ENCODE measurements at regions not wholly inside any gene's neighbourhood (a gene's known extent, or its start where the extent isn't known, plus 50 kb on each side); places are given as distances from the start of the nearest gene placed in this dataset.

DNA sequence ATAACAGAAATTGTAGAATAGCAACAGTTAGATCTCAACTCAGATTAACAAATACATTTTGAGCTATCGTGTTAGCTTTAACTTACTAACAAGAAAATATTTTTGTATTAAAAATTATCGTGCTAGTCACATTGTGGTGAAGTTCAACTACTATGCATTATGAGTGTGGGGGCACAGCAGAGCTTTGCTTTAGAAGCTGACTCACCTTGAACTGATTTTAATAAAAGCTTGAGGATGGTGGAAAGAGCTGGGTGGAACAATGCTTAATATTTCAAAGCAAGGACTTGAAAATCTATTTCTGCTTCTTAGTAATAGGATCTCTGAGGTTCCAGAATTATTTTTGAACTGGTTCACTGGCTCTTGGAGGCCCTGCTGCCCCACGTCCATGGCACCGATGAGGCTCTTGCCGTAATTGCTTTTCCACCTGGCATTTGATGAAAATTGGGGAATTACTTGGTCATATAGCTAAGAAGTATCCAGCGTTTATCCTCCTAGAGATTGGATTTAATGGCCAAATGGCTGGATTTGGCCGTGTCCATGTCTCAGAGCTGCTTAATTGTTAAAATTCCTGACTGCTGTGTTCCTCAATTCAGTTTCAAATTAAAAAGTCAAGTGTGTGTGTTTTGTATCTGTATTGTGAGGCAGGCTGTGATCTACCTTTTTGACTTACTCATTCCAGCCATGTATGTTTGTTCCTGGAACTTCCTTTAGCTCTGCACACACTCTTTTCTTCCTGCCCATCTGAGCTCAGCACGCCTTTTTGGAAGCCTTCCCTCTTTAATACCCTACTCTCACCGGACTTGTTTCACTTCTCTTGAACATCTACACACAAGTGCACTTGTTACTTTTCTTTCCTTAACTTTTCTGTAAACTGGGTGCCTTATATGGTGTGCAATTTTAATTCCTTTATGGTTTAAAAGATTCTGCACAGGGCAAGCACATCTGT lies 66.6 kb upstream of the LIMCH1 start:
- Histone ChIP-seq H3K27ac (no peak overlapping the region), H4K20me1 (ENCODE audit: insufficient read depth) (no peaks in the 10 kb centered on the region), H3K4me1 (ENCODE audit: insufficient read depth) (no peaks in the 10 kb centered on the region), H3K27me3 (replicated peaks; ENCODE audit: insufficient read depth) (no peaks in the 10 kb centered on the region; the same call in 1 of the 2 replicates), H3K9ac (no peak overlapping the region), H3F3A (ENCODE audit: insufficient read depth) (no peaks in the 10 kb centered on the region), H3K36me3 (ENCODE audit: low read depth) (no peaks in the 10 kb centered on the region), H3K4me2 (ENCODE audit: unreplicated experiment) (no peak overlapping the region), H3K4me3 (no peak overlapping the region), H3K9me3 (ENCODE audit: low read depth) (no peaks in the 10 kb centered on the region), H3K9me2 (ENCODE audit: insufficient read depth) (no peaks in the 10 kb centered on the region), H2AFZ (no peak overlapping the region), H3K79me2 (ENCODE audit: insufficient read depth) (no peaks in the 10 kb centered on the region)
- in situ Hi-C loops (cut with MboI): no loop called here
- no peak for DNase-seq
- WGBS, 2 experiments (ENCODE audit: low coverage in 1 of 2, low lambda C conversion rate in 2 of 2, missing lambda C conversion rate in 2 of 2): 33 to 39% methylated on average over 9 of the region's 9 CpGs
- no peak for TF ChIP-seq EZH2phosphoT487 (IDR thresholded peaks at IDR 0.05; ENCODE audit: insufficient read depth, low read depth)
- TF ChIP-seq EZH2 (IDR thresholded peaks at IDR 0.05; ENCODE audit: insufficient read depth, poor library complexity, severe bottlenecking): no peak

DNA sequence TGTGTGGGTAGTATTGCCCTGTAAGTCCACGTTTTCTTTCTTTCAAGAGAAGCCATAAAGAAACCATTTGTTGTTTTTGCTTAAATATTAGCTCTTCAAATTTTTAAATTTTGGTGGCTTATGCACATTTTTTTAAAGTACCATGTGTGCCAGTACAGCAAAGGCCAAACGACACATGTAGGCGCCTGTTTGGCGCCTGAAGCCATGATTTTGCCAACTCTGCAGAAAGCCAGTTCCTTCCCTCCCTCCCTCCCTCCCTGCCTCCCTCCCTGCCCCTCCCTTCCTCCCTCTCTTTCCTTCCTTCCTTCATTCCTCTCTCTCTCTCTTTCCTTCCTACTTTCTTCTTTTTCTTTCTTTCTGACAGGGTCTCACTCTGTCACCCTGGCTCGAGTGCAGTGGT lies 65.9 kb upstream of the LIMCH1 start:
- no peaks in the 10 kb centered on the region for H3K4me1 ChIP-seq (ENCODE audit: insufficient read depth)
- H3F3A ChIP-seq (ENCODE audit: insufficient read depth): no peaks in the 10 kb centered on the region
- H3K9me2 ChIP-seq (ENCODE audit: insufficient read depth): no peaks in the 10 kb centered on the region
- H3K4me3 ChIP-seq: no peak overlapping the region
- no peaks in the 10 kb centered on the region for H3K36me3 ChIP-seq (ENCODE audit: low read depth)
- no peaks in the 10 kb centered on the region for H3K79me2 ChIP-seq (ENCODE audit: insufficient read depth)
- no peaks in the 10 kb centered on the region for H3K9me3 ChIP-seq (ENCODE audit: low read depth)
- no peak for DNase-seq
- no peaks in the 10 kb centered on the region; the same call in 1 of the 2 replicates for H3K27me3 ChIP-seq (replicated peaks; ENCODE audit: insufficient read depth)
- TF ChIP-seq EZH2phosphoT487 (IDR thresholded peaks at IDR 0.05; ENCODE audit: insufficient read depth, low read depth): no peak
- no peak for TF ChIP-seq EZH2 (IDR thresholded peaks at IDR 0.05; ENCODE audit: insufficient read depth, poor library complexity, severe bottlenecking)
- no peaks in the 10 kb centered on the region for H4K20me1 ChIP-seq (ENCODE audit: insufficient read depth)
- in situ Hi-C loops (cut with MboI): no loop called here
- no peak overlapping the region for H3K27ac ChIP-seq
- H3K9ac ChIP-seq: no peak overlapping the region
- no peak overlapping the region for H2AFZ ChIP-seq
- H3K4me2 ChIP-seq (ENCODE audit: unreplicated experiment): no peak overlapping the region
- WGBS, 2 experiments (ENCODE audit: low coverage in 1 of 2, low lambda C conversion rate in 2 of 2, missing lambda C conversion rate in 2 of 2): 14 to 24% methylated on average over 3 to 5 of the region's 5 CpGs

DNA sequence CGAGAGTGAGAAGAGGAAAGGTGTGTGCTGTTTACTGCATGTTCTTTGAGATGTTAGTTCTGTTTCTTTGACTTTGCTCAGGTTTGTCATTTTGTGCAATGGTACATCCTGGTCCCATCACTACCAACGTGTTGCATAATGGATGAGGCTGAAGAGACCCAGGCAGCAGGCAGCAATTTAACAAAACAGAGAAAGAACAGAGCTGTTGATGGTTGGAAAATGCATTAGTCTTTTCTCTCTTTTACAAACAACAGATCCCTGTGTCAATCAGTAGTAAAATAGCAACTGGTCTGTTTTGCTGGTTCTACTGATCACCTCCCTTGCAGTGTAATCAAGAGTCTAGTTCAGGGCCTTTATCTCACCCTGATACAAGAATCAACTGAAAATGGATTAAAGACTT lies 64.8 kb upstream of the LIMCH1 start:
- no peak overlapping the region for H3K4me3 ChIP-seq
- H3K27ac ChIP-seq: no peak overlapping the region
- H3K9me3 ChIP-seq (ENCODE audit: low read depth): no peaks in the 10 kb centered on the region
- H3K4me2 ChIP-seq (ENCODE audit: unreplicated experiment): no peak overlapping the region
- no peaks in the 10 kb centered on the region for H3F3A ChIP-seq (ENCODE audit: insufficient read depth)
- H2AFZ ChIP-seq: no peak overlapping the region
- H3K9ac ChIP-seq: no peak overlapping the region
- H3K4me1 ChIP-seq (ENCODE audit: insufficient read depth): no peaks in the 10 kb centered on the region
- in situ Hi-C loops (cut with MboI): no loop called here
- H3K27me3 ChIP-seq (replicated peaks; ENCODE audit: insufficient read depth): no peaks in the 10 kb centered on the region; the same call in 1 of the 2 replicates
- H4K20me1 ChIP-seq (ENCODE audit: insufficient read depth): no peaks in the 10 kb centered on the region
- no peaks in the 10 kb centered on the region for H3K9me2 ChIP-seq (ENCODE audit: insufficient read depth)
- H3K79me2 ChIP-seq (ENCODE audit: insufficient read depth): no peaks in the 10 kb centered on the region
- TF ChIP-seq EZH2 (IDR thresholded peaks at IDR 0.05; ENCODE audit: insufficient read depth, poor library complexity, severe bottlenecking): no peak
- no peak for TF ChIP-seq EZH2phosphoT487 (IDR thresholded peaks at IDR 0.05; ENCODE audit: insufficient read depth, low read depth)
- WGBS, 2 experiments (ENCODE audit: low coverage in 1 of 2, low lambda C conversion rate in 2 of 2, missing lambda C conversion rate in 2 of 2): 41 to 42% methylated on average over 2 of the region's 2 CpGs
- DNase-seq: no peak
- no peaks in the 10 kb centered on the region for H3K36me3 ChIP-seq (ENCODE audit: low read depth)

DNA sequence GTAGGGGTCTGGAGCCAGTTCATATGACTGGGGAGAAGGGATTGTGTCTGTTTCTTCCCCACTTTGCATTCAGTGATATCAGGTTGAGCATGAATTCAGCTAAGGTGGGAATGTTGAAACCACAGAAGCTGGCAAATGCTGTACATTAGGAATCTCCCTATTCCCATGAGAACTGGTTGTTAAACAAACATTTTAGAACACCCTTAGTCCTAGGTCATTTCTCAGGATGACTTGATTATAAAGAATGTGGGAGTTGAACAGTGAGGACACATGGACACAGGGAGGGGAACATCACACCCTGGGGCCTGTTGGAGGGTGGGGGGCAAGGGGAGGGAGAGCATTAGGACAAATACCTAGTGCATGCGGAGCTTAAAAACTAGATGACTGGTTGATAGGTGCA lies 62.6 kb upstream of the LIMCH1 start:
- H3K4me1 ChIP-seq (ENCODE audit: insufficient read depth): no peaks in the 10 kb centered on the region
- no peak overlapping the region for H3K4me2 ChIP-seq (ENCODE audit: unreplicated experiment)
- H3K27ac ChIP-seq: no peak overlapping the region
- no peaks in the 10 kb centered on the region for H3K9me2 ChIP-seq (ENCODE audit: insufficient read depth)
- H3K36me3 ChIP-seq (ENCODE audit: low read depth): no peaks in the 10 kb centered on the region
- TF ChIP-seq EZH2phosphoT487 (IDR thresholded peaks at IDR 0.05; ENCODE audit: insufficient read depth, low read depth) (no peak), EZH2 (IDR thresholded peaks at IDR 0.05; ENCODE audit: insufficient read depth, poor library complexity, severe bottlenecking) (no peak)
- no peak overlapping the region for H3K4me3 ChIP-seq
- H4K20me1 ChIP-seq (ENCODE audit: insufficient read depth): no peaks in the 10 kb centered on the region
- no peak overlapping the region for H3K9ac ChIP-seq
- no peaks in the 10 kb centered on the region for H3K9me3 ChIP-seq (ENCODE audit: low read depth)
- no peaks in the 10 kb centered on the region for H3K79me2 ChIP-seq (ENCODE audit: insufficient read depth)
- H3F3A ChIP-seq (ENCODE audit: insufficient read depth): no peaks in the 10 kb centered on the region
- WGBS, 2 experiments (ENCODE audit: low coverage in 1 of 2, low lambda C conversion rate in 2 of 2, missing lambda C conversion rate in 2 of 2): 60 to 85% methylated on average over 1 of the region's 1 CpG
- H2AFZ ChIP-seq: no peak overlapping the region
- DNase-seq: no peak
- in situ Hi-C loops (cut with MboI): no loop called here
- H3K27me3 ChIP-seq (replicated peaks; ENCODE audit: insufficient read depth): no peaks in the 10 kb centered on the region; the same call in 1 of the 2 replicates
